ENCODE measurements at regions not wholly inside any gene's neighbourhood (a gene's known extent, or its start where the extent isn't known, plus 50 kb on each side); places are given as distances from the start of the nearest gene placed in this dataset.

DNA sequence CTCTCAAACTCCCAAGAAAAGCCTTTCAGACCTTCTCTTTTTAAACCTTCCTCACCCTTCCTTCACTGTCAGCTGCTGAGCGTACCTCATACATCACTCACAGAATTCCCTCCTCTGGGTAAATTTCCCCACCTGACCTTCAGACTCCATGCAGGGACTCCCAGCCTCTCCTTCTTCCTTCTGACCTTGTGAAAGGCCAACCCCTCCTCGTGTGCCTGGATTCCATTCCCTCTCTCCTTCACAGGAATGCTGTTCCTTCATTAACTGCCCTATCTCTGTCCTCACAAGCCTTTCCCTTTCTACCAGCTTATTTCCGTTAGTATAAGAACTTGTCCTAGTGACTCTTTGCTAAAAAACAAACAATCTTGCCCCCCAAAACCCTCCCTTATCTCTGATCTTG, 69.7 kb upstream of the MME start:
- no peak for TF ChIP-seq EZH2phosphoT487 (IDR thresholded peaks at IDR 0.05; ENCODE audit: low read depth)
- TF ChIP-seq, protein P1, sequence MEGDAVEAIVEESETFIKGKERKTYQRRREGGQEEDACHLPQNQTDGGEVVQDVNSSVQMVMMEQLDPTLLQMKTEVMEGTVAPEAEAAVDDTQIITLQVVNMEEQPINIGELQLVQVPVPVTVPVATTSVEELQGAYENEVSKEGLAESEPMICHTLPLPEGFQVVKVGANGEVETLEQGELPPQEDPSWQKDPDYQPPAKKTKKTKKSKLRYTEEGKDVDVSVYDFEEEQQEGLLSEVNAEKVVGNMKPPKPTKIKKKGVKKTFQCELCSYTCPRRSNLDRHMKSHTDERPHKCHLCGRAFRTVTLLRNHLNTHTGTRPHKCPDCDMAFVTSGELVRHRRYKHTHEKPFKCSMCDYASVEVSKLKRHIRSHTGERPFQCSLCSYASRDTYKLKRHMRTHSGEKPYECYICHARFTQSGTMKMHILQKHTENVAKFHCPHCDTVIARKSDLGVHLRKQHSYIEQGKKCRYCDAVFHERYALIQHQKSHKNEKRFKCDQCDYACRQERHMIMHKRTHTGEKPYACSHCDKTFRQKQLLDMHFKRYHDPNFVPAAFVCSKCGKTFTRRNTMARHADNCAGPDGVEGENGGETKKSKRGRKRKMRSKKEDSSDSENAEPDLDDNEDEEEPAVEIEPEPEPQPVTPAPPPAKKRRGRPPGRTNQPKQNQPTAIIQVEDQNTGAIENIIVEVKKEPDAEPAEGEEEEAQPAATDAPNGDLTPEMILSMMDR (IDR thresholded peaks at IDR 0.05; ENCODE audit: low read depth, low read length) = no peak
